Stimulated activated CD4-positive, alpha-beta T cell treated with anti-CD3 and anti-CD28 coated beads, Interleukin-15, amount 100 ng/mL, for 1 hour (primary cell): ENCODE measurements at regions not wholly inside any gene's neighbourhood (a gene's known extent, or its start where the extent isn't known, plus 50 kb on each side); places are given as distances from the start of the nearest gene placed in this dataset.

Experiments used
- DNase-seq, 2 donors: peaks; one replicate each; pipeline ENCODE4 v3.0.0-alpha.2; 2020; ENCODE audit warnings: low read depth in 1 of 2, low spot score in 1 of 2

GRCh38 chr1:193513032-193513431 is 326.6 kb upstream of the B3GALT2 start:
- DNase-seq: no peak

- no peak for DNase-seq
Measured at GRCh38 chr1:193504920-193505319, 318.5 kb upstream of the B3GALT2 start.

- DNase-seq: no peak
Measured at GRCh38 chr1:193498088-193498655, 311.8 kb upstream of the B3GALT2 start.

- no peak for DNase-seq
Measured at GRCh38 chr1:193494368-193494767, 308.0 kb upstream of the B3GALT2 start.

GRCh38 chr1:193489191-193489590 is 302.8 kb upstream of the B3GALT2 start:
- DNase-seq: no peak

- DNase-seq: no peak
Measured at GRCh38 chr1:193487722-193488121, 301.3 kb upstream of the B3GALT2 start.

- DNase-seq: no peak
Measured at GRCh38 chr1:193486671-193487229, 300.3 kb upstream of the B3GALT2 start.

GRCh38 chr1:193480755-193481154 is 294.3 kb upstream of the B3GALT2 start:
- no peak for DNase-seq

- DNase-seq: peak in 1 of 2 donors; percentile 50
Measured at GRCh38 chr1:193479187-193479586, 292.8 kb upstream of the B3GALT2 start.

GRCh38 chr1:193476748-193477147 is 290.3 kb upstream of the B3GALT2 start:
- no peak for DNase-seq

- no peak for DNase-seq
Measured at GRCh38 chr1:193473932-193474331, 287.5 kb upstream of the B3GALT2 start.

GRCh38 chr1:193472838-193473398 is 286.5 kb upstream of the B3GALT2 start:
- no peak for DNase-seq

- no peak for DNase-seq
Measured at GRCh38 chr1:193472430-193472829, 286.0 kb upstream of the B3GALT2 start.

- no peak for DNase-seq
Measured at GRCh38 chr1:193471981-193472380, 285.6 kb upstream of the B3GALT2 start.

- no peak for DNase-seq
Measured at GRCh38 chr1:193463326-193463932, 277.0 kb upstream of the B3GALT2 start.

- no peak for DNase-seq
Measured at GRCh38 chr1:193462629-193463320, 276.4 kb upstream of the B3GALT2 start.

GRCh38 chr1:193458628-193459027 is 272.2 kb upstream of the B3GALT2 start:
- DNase-seq: no peak

- no peak for DNase-seq
Measured at GRCh38 chr1:193457676-193458075, 271.3 kb upstream of the B3GALT2 start.

GRCh38 chr1:193456811-193457280 is 270.4 kb upstream of the B3GALT2 start:
- DNase-seq: no peak

GRCh38 chr1:193451606-193452005 is 265.2 kb upstream of the B3GALT2 start:
- DNase-seq: no peak

- DNase-seq: no peak
Measured at GRCh38 chr1:193451001-193451400, 264.6 kb upstream of the B3GALT2 start.
